Right lobe of liver (tissue), 4 donors: ENCODE measurements at regions not wholly inside any gene's neighbourhood (a gene's known extent, or its start where the extent isn't known, plus 50 kb on each side); places are given as distances from the start of the nearest gene placed in this dataset.

Experiments used
- POLR2A ChIP-seq: fragments of 450-650 bp; IDR thresholded peaks from one replicate; pipeline ENCODE4 v1.6.1; 2017; ENCODE audit warnings: antibody characterized with exemption, mild to moderate bottlenecking
- TF ChIP-seq, protein P1 (sequence below), 4 donors: fragments of 200-600 bp in 3 of 4; fragments of 450-650 bp in 1 of 4; IDR thresholded peaks; one replicate each; pipeline versions ENCODE4 v1.5.1 to v1.8.0; 2016 to 2022; ENCODE audit warnings: antibody characterized with exemption in 4 of 4, mild to moderate bottlenecking in 2 of 4
- donor health status: DM: no; HTN: no; CAD: no.
- donor health status: DM: no; HTN: no; CAD: no.
- donor health status: DM: no; HTN: yes; CAD: no.

DNA sequence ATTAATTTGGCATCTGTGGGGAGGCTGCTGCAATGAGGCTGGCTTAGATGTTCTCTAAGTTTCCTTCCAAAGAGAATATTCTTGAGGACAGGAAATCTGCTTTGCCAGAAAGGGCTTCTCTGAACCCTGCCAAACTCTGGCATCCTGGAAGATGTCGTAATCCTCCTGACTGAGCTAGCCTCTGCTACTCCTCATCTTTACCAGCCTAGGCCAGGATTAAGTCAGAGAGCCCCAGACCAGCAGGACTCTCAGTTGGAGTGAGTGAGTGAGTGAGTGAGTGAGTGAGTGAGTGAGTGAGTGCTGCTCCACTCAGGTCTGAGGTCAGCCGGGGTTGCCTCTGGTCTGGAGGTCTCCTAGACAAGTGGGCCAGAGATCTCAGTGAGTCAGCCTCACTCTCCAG is 104.9 kb upstream of the SOD3 start:
- TF ChIP-seq, protein P1, sequence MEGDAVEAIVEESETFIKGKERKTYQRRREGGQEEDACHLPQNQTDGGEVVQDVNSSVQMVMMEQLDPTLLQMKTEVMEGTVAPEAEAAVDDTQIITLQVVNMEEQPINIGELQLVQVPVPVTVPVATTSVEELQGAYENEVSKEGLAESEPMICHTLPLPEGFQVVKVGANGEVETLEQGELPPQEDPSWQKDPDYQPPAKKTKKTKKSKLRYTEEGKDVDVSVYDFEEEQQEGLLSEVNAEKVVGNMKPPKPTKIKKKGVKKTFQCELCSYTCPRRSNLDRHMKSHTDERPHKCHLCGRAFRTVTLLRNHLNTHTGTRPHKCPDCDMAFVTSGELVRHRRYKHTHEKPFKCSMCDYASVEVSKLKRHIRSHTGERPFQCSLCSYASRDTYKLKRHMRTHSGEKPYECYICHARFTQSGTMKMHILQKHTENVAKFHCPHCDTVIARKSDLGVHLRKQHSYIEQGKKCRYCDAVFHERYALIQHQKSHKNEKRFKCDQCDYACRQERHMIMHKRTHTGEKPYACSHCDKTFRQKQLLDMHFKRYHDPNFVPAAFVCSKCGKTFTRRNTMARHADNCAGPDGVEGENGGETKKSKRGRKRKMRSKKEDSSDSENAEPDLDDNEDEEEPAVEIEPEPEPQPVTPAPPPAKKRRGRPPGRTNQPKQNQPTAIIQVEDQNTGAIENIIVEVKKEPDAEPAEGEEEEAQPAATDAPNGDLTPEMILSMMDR (IDR thresholded peaks at IDR 0.05) = no peak
- no peak for TF ChIP-seq POLR2A
